HEK293 (cell line): ENCODE measurements at regions not wholly inside any gene's neighbourhood (a gene's known extent, or its start where the extent isn't known, plus 50 kb on each side); places are given as distances from the start of the nearest gene placed in this dataset.

Experiments
- CTCF ChIA-PET: fragments of 350-600 bp; formaldehyde crosslinking; extraction: SDS; loops from one replicate; lab custom pipeline; 2021; ENCODE audit warnings: antibody characterized with exemption; lab: Yijun Ruan, JAX
- POLR2A ChIA-PET: fragments of 300-600 bp; formaldehyde crosslinking; extraction: SDS; loops from one replicate; lab custom pipeline; 2020; ENCODE audit warnings: antibody characterized with exemption, inconsistent platforms; lab: Yijun Ruan, JAX
- H3K27ac ChIP-seq: fragments of 200-500 bp; sonication (Bioruptor generic); 2 replicates; pipeline ENCODE4 v1.5.1; 2014; ENCODE audit warnings: low read depth, low read length, control low read depth, inconsistent platforms; ENCODE audit errors: extremely low read depth
- H3K36me3 ChIP-seq, 2 experiments: fragments of 200-500 bp in 1 of 2; sonication (Bioruptor generic) in 1 of 2; 1 replicate in 1 of 2; 2 replicates in 1 of 2; pipeline ENCODE4 v1.5.1; 2014 to 2017; ENCODE audit warnings: inconsistent platforms in 2 of 2, low read length in 2 of 2; ENCODE audit not compliant: control insufficient read depth in 2 of 2, insufficient read depth in 1 of 2
- H3K4me1 ChIP-seq: fragments of 200-500 bp; sonication (Bioruptor generic); 2 replicates; pipeline ENCODE4 v1.5.1; 2014; ENCODE audit warnings: mild to moderate bottlenecking, low read length, inconsistent platforms; ENCODE audit not compliant: control insufficient read depth, insufficient read depth
- H3K4me3 ChIP-seq: 2 replicates; pipeline ENCODE4 v1.5.1; 2011; ENCODE audit warnings: low read depth, mild to moderate bottlenecking, control low read depth, low read length, moderate library complexity
- H3K9me3 ChIP-seq: fragments of 200-500 bp; sonication (Bioruptor generic); 2 replicates; pipeline ENCODE4 v1.5.1; 2014; ENCODE audit warnings: low read depth, low read length, inconsistent platforms; ENCODE audit not compliant: control insufficient read depth, insufficient read depth
- HOXA7 ChIP-seq: sonication (generic); formaldehyde crosslinking; IDR thresholded peaks from 2 replicates; pipeline ENCODE4 v1.8.1; 2022; ENCODE audit warnings: missing genetic modification reagents, borderline replicate concordance
- KLF8 ChIP-seq: fragments of 450-650 bp; formaldehyde crosslinking; IDR thresholded peaks from 2 replicates; pipeline ENCODE4 v1.5.1; 2016; ENCODE audit warnings: missing biosample characterization, missing genetic modification characterization
- ZNF146 ChIP-seq: fragments of 450-650 bp; formaldehyde crosslinking; IDR thresholded peaks from 2 replicates; pipeline ENCODE4 v1.5.1; 2016; ENCODE audit warnings: missing biosample characterization, missing genetic modification characterization
- ZNF19 ChIP-seq: fragments of 450-650 bp; formaldehyde crosslinking; IDR thresholded peaks from 2 replicates; pipeline ENCODE4; 2016; ENCODE audit warnings: missing biosample characterization, missing genetic modification characterization, low read depth
- ZNF211 ChIP-seq: fragments of 450-650 bp; formaldehyde crosslinking; IDR thresholded peaks from 2 replicates; pipeline ENCODE4 v1.5.1; 2016; ENCODE audit warnings: low read depth, missing biosample characterization, missing genetic modification characterization
- ZNF223 ChIP-seq: fragments of 450-650 bp; formaldehyde crosslinking; IDR thresholded peaks from 2 replicates; pipeline ENCODE4 v1.5.1; 2016; ENCODE audit warnings: missing biosample characterization, missing genetic modification characterization
- ZNF335 ChIP-seq: fragments of 450-650 bp; formaldehyde crosslinking; conservative IDR thresholded peaks from 2 replicates; pipeline ENCODE4 v1.5.1; 2016; ENCODE audit warnings: missing biosample characterization, missing genetic modification characterization
- ZNF585B ChIP-seq: fragments of 450-650 bp; formaldehyde crosslinking; IDR thresholded peaks from 2 replicates; pipeline ENCODE4 v1.5.1; 2016; ENCODE audit warnings: missing biosample characterization, missing genetic modification characterization
- ZNF626 ChIP-seq: fragments of 450-650 bp; sonication (Bioruptor Pico); formaldehyde crosslinking; IDR thresholded peaks from 2 replicates; pipeline ENCODE4 v1.5.1; 2018; ENCODE audit warnings: missing biosample characterization, missing genetic modification characterization, inconsistent platforms
- ZNF658 ChIP-seq: fragments of 450-650 bp; formaldehyde crosslinking; IDR thresholded peaks from 2 replicates; pipeline ENCODE4; 2016; ENCODE audit warnings: missing biosample characterization, missing genetic modification characterization
- ZNF664 ChIP-seq: fragments of 450-650 bp; formaldehyde crosslinking; IDR thresholded peaks from 2 replicates; pipeline ENCODE4 v1.5.1; 2016; ENCODE audit warnings: missing biosample characterization, missing genetic modification characterization
- TF ChIP-seq, protein P1 (sequence below): fragments of 450-650 bp; formaldehyde crosslinking; IDR thresholded peaks from 2 replicates; pipeline ENCODE4 v1.5.1; 2016; ENCODE audit warnings: missing biosample characterization, missing genetic modification characterization
- TF ChIP-seq, protein P2 (sequence below): fragments of 450-650 bp; formaldehyde crosslinking; IDR thresholded peaks from 2 replicates; pipeline ENCODE4 v1.5.1; 2016; ENCODE audit warnings: missing biosample characterization, missing genetic modification characterization, borderline replicate concordance
- TF ChIP-seq, protein P3 (sequence below): fragments of 450-650 bp; formaldehyde crosslinking; IDR thresholded peaks from 2 replicates; pipeline ENCODE4 v1.5.1; 2016; ENCODE audit warnings: missing biosample characterization, missing genetic modification characterization
- TF ChIP-seq, protein P4 (sequence below): fragments of 450-650 bp; formaldehyde crosslinking; IDR thresholded peaks from 2 replicates; pipeline ENCODE4 v1.5.1; 2016; ENCODE audit warnings: missing biosample characterization, missing genetic modification characterization

DNA sequence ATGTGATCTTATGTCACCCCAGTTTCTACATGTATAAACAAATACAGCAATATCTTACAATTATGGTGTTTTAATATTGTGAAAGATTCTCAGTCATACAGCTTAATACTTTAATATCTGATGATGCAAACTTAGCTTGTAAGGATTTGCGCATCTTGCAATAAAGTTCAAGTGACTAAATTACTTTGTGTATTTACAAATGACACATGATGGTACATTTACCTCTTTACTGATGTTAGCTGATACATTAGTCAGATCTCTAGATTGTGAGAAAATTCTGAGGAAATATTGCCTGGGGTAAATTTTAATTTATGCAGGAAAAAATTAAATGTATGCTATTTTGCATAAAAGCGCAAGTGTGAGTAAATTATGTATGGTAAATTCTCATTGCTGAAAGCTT is 418.8 kb upstream of the MMS22L start:
- H3K36me3 ChIP-seq = no peaks in the 10 kb centered on the region
- H3K9me3 ChIP-seq = no peaks in the 10 kb centered on the region
- ChIA-PET CTCF (interaction anchor here (0.5 to 1.1 kb wide), 4 partner anchors 202 to 1730 kb away, joined by 3 to 5 read pairs (median 4); no protein-coding TSS in a partner anchor), POLR2A (no interaction called here)
- no peak overlapping the region for H3K4me3 ChIP-seq
- H3K4me1 ChIP-seq = no peaks in the 10 kb centered on the region
- H3K27ac ChIP-seq = no peak overlapping the region
- TF ChIP-seq ZNF658 (tag by site-specific recombination) (no peak), ZNF585B (tag by site-specific recombination) (no peak), ZNF335 (tag by site-specific recombination) (no peak), ZNF626 (no peak), ZNF223 (tag by site-specific recombination) (no peak), HOXA7 (CRISPR knock-in tag) (no peak)
- TF ChIP-seq, protein P1, sequence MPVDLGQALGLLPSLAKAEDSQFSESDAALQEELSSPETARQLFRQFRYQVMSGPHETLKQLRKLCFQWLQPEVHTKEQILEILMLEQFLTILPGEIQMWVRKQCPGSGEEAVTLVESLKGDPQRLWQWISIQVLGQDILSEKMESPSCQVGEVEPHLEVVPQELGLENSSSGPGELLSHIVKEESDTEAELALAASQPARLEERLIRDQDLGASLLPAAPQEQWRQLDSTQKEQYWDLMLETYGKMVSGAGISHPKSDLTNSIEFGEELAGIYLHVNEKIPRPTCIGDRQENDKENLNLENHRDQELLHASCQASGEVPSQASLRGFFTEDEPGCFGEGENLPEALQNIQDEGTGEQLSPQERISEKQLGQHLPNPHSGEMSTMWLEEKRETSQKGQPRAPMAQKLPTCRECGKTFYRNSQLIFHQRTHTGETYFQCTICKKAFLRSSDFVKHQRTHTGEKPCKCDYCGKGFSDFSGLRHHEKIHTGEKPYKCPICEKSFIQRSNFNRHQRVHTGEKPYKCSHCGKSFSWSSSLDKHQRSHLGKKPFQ (tag by site-specific recombination) = no peak
- TF ChIP-seq, protein P2, sequence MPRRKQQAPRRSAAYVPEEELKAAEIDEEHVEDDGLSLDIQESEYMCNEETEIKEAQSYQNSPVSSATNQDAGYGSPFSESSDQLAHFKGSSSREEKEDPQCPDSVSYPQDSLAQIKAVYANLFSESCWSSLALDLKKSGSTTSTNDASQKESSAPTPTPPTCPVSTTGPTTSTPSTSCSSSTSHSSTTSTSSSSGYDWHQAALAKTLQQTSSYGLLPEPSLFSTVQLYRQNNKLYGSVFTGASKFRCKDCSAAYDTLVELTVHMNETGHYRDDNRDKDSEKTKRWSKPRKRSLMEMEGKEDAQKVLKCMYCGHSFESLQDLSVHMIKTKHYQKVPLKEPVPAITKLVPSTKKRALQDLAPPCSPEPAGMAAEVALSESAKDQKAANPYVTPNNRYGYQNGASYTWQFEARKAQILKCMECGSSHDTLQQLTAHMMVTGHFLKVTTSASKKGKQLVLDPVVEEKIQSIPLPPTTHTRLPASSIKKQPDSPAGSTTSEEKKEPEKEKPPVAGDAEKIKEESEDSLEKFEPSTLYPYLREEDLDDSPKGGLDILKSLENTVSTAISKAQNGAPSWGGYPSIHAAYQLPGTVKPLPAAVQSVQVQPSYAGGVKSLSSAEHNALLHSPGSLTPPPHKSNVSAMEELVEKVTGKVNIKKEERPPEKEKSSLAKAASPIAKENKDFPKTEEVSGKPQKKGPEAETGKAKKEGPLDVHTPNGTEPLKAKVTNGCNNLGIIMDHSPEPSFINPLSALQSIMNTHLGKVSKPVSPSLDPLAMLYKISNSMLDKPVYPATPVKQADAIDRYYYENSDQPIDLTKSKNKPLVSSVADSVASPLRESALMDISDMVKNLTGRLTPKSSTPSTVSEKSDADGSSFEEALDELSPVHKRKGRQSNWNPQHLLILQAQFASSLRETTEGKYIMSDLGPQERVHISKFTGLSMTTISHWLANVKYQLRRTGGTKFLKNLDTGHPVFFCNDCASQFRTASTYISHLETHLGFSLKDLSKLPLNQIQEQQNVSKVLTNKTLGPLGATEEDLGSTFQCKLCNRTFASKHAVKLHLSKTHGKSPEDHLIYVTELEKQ = no peak
- TF ChIP-seq, protein P3, sequence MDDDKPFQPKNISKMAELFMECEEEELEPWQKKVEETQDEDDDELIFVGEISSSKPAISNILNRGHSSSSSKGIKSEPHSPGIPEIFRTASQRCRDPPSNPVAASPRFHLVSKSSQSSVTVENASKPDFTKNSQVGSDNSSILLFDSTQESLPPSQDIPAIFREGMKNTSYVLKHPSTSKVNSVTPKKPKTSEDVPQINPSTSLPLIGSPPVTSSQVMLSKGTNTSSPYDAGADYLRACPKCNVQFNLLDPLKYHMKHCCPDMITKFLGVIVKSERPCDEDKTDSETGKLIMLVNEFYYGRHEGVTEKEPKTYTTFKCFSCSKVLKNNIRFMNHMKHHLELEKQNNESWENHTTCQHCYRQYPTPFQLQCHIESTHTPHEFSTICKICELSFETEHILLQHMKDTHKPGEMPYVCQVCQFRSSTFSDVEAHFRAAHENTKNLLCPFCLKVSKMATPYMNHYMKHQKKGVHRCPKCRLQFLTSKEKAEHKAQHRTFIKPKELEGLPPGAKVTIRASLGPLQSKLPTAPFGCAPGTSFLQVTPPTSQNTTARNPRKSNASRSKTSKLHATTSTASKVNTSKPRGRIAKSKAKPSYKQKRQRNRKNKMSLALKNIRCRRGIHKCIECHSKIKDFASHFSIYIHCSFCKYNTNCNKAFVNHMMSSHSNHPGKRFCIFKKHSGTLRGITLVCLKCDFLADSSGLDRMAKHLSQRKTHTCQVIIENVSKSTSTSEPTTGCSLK (tag by site-specific recombination) = no peak
- TF ChIP-seq, all 188 proteins: peak for 0

DNA sequence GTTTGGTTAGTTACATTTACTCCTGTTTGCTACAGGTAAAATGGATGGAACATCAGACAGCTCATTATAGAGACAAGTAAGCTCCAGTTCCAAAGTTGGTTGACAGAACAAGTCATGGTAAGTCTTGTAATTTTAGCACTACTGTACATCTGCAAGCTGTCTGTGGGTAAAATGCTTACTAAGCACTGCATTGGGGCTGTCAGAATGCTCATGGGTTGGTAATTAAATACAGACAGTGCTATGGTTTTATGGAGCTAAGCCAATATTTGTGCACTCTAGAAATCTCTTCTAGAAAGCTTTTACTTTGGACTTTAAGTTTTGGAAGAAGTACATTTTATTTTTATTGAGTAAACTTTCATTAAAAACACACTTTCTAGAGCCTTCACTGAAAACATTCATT is 419.2 kb upstream of the MMS22L start:
- H3K4me3 ChIP-seq = no peak overlapping the region
- H3K4me1 ChIP-seq = no peaks in the 10 kb centered on the region
- ChIA-PET CTCF (interaction anchor here (0.5 to 1.1 kb wide), 5 partner anchors 8 to 1729 kb away, joined by 3 to 5 read pairs (median 3); no protein-coding TSS in a partner anchor), POLR2A (no interaction called here)
- no peaks in the 10 kb centered on the region for H3K9me3 ChIP-seq
- TF ChIP-seq ZNF19 (tag by site-specific recombination) = no peak
- H3K27ac ChIP-seq = no peak overlapping the region
- H3K36me3 ChIP-seq = no peaks in the 10 kb centered on the region

DNA sequence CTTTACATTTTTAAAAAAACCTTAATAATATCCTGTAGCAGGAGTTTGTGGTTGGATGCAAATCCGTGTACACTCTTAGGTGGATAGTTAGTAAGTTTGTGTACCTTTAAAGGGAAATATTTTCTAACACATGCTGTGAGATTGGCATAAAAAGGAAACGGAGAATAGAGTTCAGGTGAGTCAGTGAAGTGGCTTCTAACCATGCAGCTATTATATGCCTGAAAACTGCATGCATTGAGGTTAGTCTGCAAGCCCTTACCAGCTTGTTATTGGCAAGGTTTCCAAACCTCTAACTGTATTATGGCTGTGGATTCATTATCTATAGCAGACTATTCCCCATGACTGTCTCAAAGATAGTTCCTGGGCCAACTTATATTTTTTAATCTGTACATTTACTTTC is 420.6 kb upstream of the MMS22L start:
- Histone ChIP-seq H3K36me3 (no peaks in the 10 kb centered on the region), H3K4me3 (no peak overlapping the region), H3K4me1 (no peaks in the 10 kb centered on the region), H3K27ac (no peak overlapping the region), H3K9me3 (no peaks in the 10 kb centered on the region)
- ChIA-PET CTCF (interaction anchor here (0.6 to 0.8 kb wide), 2 partner anchors 33 to 198 kb away, joined by 3 to 5 read pairs; no protein-coding TSS in a partner anchor), POLR2A (no interaction called here)
- TF ChIP-seq ZNF211 (tag by site-specific recombination) (no peak), KLF8 (tag by site-specific recombination) (no peak), ZNF664 (no peak), ZNF146 (tag by site-specific recombination) (no peak)
- TF ChIP-seq, protein P4, sequence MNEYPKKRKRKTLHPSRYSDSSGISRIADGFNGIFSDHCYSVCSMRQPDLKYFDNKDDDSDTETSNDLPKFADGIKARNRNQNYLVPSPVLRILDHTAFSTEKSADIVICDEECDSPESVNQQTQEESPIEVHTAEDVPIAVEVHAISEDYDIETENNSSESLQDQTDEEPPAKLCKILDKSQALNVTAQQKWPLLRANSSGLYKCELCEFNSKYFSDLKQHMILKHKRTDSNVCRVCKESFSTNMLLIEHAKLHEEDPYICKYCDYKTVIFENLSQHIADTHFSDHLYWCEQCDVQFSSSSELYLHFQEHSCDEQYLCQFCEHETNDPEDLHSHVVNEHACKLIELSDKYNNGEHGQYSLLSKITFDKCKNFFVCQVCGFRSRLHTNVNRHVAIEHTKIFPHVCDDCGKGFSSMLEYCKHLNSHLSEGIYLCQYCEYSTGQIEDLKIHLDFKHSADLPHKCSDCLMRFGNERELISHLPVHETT (tag by site-specific recombination) = no peak
